ENCODE measurements at regions not wholly inside any gene's neighbourhood (a gene's known extent, or its start where the extent isn't known, plus 50 kb on each side); places are given as distances from the start of the nearest gene placed in this dataset.

DNA sequence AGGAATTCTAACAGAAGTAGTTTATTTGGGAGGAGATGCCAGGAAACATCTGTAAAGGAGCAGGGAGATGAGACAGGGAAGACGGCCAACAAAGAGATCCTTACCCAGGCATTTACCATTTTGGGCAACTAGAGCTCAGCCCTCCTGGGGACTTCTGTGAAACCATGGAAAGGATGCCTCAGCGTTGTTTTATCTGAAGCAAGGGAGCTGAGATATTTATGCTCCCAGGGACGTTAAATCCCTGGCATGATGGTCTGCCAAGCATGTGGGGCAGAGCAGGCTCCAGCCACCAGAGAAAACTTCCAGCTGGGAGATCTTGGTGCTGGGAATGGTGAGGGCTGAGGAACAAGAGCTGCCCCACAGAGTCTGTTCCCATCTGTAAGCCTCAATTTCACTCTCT lies 114.8 kb upstream of the FOXF1 start:
- no peak for TF ChIP-seq CTCF (IDR thresholded peaks at IDR 0.05)
- Histone ChIP-seq H3K9me3 (no peaks in the 10 kb centered on the region), H3K4me3 (no peak overlapping the region), H3K27ac (no peak overlapping the region), H3K27me3 (replicated peaks; ENCODE audit: insufficient read depth) (no peaks in the 10 kb centered on the region), H3K4me1 (ENCODE audit: control insufficient read depth in 1 of 2, low read depth in 2 of 2) (no peaks in the 10 kb centered on the region), H3K36me3 (no peaks in the 10 kb centered on the region)
- ATAC-seq (ENCODE audit: insufficient number of reproducible peaks, low FRiP score, low read depth): no peak
- DNase-seq (ENCODE audit: low spot score): no peak

- Histone ChIP-seq H3K9me3 (no peaks in the 10 kb centered on the region), H3K4me3 (no peak overlapping the region), H3K4me1 (ENCODE audit: control insufficient read depth in 1 of 2, low read depth in 2 of 2) (no peaks in the 10 kb centered on the region), H3K36me3 (no peaks in the 10 kb centered on the region), H3K27ac (no peak overlapping the region), H3K27me3 (replicated peaks; ENCODE audit: insufficient read depth) (no peaks in the 10 kb centered on the region)
- no peak for TF ChIP-seq CTCF (IDR thresholded peaks at IDR 0.05)
- no peak for DNase-seq (ENCODE audit: low spot score)
- no peak for ATAC-seq (ENCODE audit: insufficient number of reproducible peaks, low FRiP score, low read depth)
These were observed 113.9 kb upstream of the FOXF1 start for GRCh38 chr16:86396422-86396821.

- Histone ChIP-seq H3K27me3 (replicated peaks; ENCODE audit: insufficient read depth) (no peaks in the 10 kb centered on the region), H3K4me1 (ENCODE audit: control insufficient read depth in 1 of 2, low read depth in 2 of 2) (no peaks in the 10 kb centered on the region), H3K36me3 (no peaks in the 10 kb centered on the region), H3K27ac (no peak overlapping the region), H3K4me3 (no peak overlapping the region), H3K9me3 (no peaks in the 10 kb centered on the region)
- no peak for TF ChIP-seq CTCF (IDR thresholded peaks at IDR 0.05)
- DNase-seq (ENCODE audit: low spot score) (no peak), ATAC-seq (ENCODE audit: insufficient number of reproducible peaks, low FRiP score, low read depth) (no peak)
These were observed 113.4 kb upstream of the FOXF1 start for GRCh38 chr16:86396901-86397311.

DNA sequence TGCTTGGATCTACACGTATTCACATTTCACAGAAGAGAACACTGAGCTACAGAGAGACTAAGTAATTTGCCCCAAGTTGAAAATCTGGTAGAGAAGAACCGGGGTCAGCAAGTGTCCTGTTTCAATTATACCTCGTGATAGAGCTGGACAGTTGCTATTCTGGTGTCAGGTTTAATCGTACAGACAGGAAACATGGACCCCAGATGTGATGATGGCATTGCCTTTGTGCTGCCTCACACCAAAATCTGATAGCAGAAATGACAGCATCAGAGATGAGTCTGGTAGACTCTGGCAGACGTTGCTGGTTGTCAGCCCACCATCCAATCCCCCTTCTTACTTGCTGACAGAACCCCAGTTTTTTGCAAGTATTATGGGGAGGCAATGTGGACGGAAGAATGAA lies 112.1 kb upstream of the FOXF1 start:
- Histone ChIP-seq H3K9me3 (no peaks in the 10 kb centered on the region), H3K27me3 (replicated peaks; ENCODE audit: insufficient read depth) (no peaks in the 10 kb centered on the region), H3K36me3 (no peaks in the 10 kb centered on the region), H3K4me1 (ENCODE audit: control insufficient read depth in 1 of 2, low read depth in 2 of 2) (no peaks in the 10 kb centered on the region), H3K4me3 (no peak overlapping the region), H3K27ac (no peak overlapping the region)
- TF ChIP-seq CTCF (IDR thresholded peaks at IDR 0.05): no peak
- DNase-seq (ENCODE audit: low spot score): no peak
- ATAC-seq (ENCODE audit: insufficient number of reproducible peaks, low FRiP score, low read depth): no peak

- no peak overlapping the region for H3K4me3 ChIP-seq
- no peaks in the 10 kb centered on the region for H3K36me3 ChIP-seq
- no peaks in the 10 kb centered on the region for H3K9me3 ChIP-seq
- no peak for DNase-seq (ENCODE audit: low spot score)
- no peaks in the 10 kb centered on the region for H3K27me3 ChIP-seq (replicated peaks; ENCODE audit: insufficient read depth)
- no peak overlapping the region for H3K27ac ChIP-seq
- no peak for ATAC-seq (ENCODE audit: insufficient number of reproducible peaks, low FRiP score, low read depth)
- no peak for TF ChIP-seq CTCF (IDR thresholded peaks at IDR 0.05)
- H3K4me1 ChIP-seq (ENCODE audit: control insufficient read depth in 1 of 2, low read depth in 2 of 2): no peaks in the 10 kb centered on the region
These were observed 111.7 kb upstream of the FOXF1 start for GRCh38 chr16:86398622-86399021.
